ENCODE measurements at regions not wholly inside any gene's neighbourhood (a gene's known extent, or its start where the extent isn't known, plus 50 kb on each side); places are given as distances from the start of the nearest gene placed in this dataset.
"Not testable (repeated sequence)": the region's sequence is repeated elsewhere in the genome, so short reads cannot be mapped to it uniquely, and the experiment has no call there.

GRCh38 chr22:22368516-22368915, 123.9 kb downstream of the VPREB1 start:
- no peak overlapping the region for H3K27ac ChIP-seq
- TF ChIP-seq CTCF (IDR thresholded peaks at IDR 0.05), result no peak
- no peak for TF ChIP-seq POLR2A (IDR thresholded peaks at IDR 0.05)
- no peak overlapping the region for H3K4me3 ChIP-seq
- no peak for DNase-seq
- H3K4me1 ChIP-seq (replicated peaks in 1 of 2), result peaks cover 7 to 11% of the 10 kb centered on the region in 2 donors
- 65 to 90% (median 79%) methylated on average over 2 of the region's 2 CpGs for WGBS, 4 donors
- no peaks in the 10 kb centered on the region for H3K36me3 ChIP-seq (replicated peaks in 1 of 2)
- intact Hi-C loops (cut with DNase I), result no loop called here
- no peaks in the 10 kb centered on the region for H3K27me3 ChIP-seq
- no peaks in the 10 kb centered on the region for H3K9me3 ChIP-seq (replicated peaks in 1 of 3)

GRCh38 chr22:22369219-22369963, 124.8 kb downstream of the VPREB1 start:
- H3K27me3 ChIP-seq; H3K27ac ChIP-seq; intact Hi-C loops (cut with DNase I); H3K9me3 ChIP-seq (replicated peaks in 1 of 3); H3K4me3 ChIP-seq; H3K36me3 ChIP-seq (replicated peaks in 1 of 2); DNase-seq: not testable (repeated sequence)
- 50 to 61% (median 56%) methylated on average over 2 of the region's 2 CpGs; no CpG with 5 or more reads in 1 of the 4 donors for WGBS, 4 donors
- peaks cover 7 to 11% of the 10 kb centered on the region in 2 donors for H3K4me1 ChIP-seq (replicated peaks in 1 of 2)

GRCh38 chr22:22369964-22370270, 125.3 kb downstream of the VPREB1 start:
- no peak overlapping the region for H3K4me3 ChIP-seq
- 68 to 82% (median 72%) methylated on average over 4 of the region's 4 CpGs for WGBS, 4 donors
- peaks cover 7 to 11% of the 10 kb centered on the region in 2 donors for H3K4me1 ChIP-seq (replicated peaks in 1 of 2)
- TF ChIP-seq CTCF (IDR thresholded peaks at IDR 0.05) (no peak), POLR2A (IDR thresholded peaks at IDR 0.05) (no peak)
- H3K36me3 ChIP-seq (replicated peaks in 1 of 2), result no peaks in the 10 kb centered on the region
- H3K9me3 ChIP-seq (replicated peaks in 1 of 3), result no peaks in the 10 kb centered on the region
- no peaks in the 10 kb centered on the region for H3K27me3 ChIP-seq
- intact Hi-C loops (cut with DNase I), result no loop called here
- no peak overlapping the region for H3K27ac ChIP-seq
- DNase-seq, result peak in 1 of 7 donors; percentile 13

- H3K27me3 ChIP-seq, result no peaks in the 10 kb centered on the region
- H3K36me3 ChIP-seq (replicated peaks in 1 of 2), result no peaks in the 10 kb centered on the region
- TF ChIP-seq POLR2A (IDR thresholded peaks at IDR 0.05), result no peak
- TF ChIP-seq CTCF (IDR thresholded peaks at IDR 0.05), result peak in 2 of 6 experiments; percentile 8 to 16
- peaks cover 7 to 11% of the 10 kb centered on the region in 2 donors for H3K4me1 ChIP-seq (replicated peaks in 1 of 2)
- no peak overlapping the region for H3K4me3 ChIP-seq
- WGBS, 4 donors, result 17 to 32% (median 18%) methylated on average over 2 of the region's 2 CpGs; no CpG with 5 or more reads in 1 of the 4 donors
- H3K27ac ChIP-seq, result peak overlapping the region in 2 of 5 donors; percentile 57 to 64
- intact Hi-C loops (cut with DNase I), result no loop called here
- peak; percentile 29 to 68 (median 34) for DNase-seq
- H3K9me3 ChIP-seq (replicated peaks in 1 of 3), result no peaks in the 10 kb centered on the region
These were observed 126.5 kb downstream of the VPREB1 start for GRCh38 chr22:22371031-22371541.

- WGBS, 4 donors, result 71 to 88% (median 80%) methylated on average over 6 of the region's 6 CpGs
- H3K9me3 ChIP-seq (replicated peaks in 1 of 3), result no peaks in the 10 kb centered on the region
- DNase-seq, result no peak
- no peak overlapping the region for H3K4me3 ChIP-seq
- TF ChIP-seq CTCF (IDR thresholded peaks at IDR 0.05) (no peak), POLR2A (IDR thresholded peaks at IDR 0.05) (no peak)
- H3K27me3 ChIP-seq, result no peaks in the 10 kb centered on the region
- H3K36me3 ChIP-seq (replicated peaks in 1 of 2), result no peaks in the 10 kb centered on the region
- no peak overlapping the region for H3K27ac ChIP-seq
- intact Hi-C loops (cut with DNase I), result no loop called here
- H3K4me1 ChIP-seq (replicated peaks in 1 of 2), result peaks cover 7 to 11% of the 10 kb centered on the region in 2 donors
These were observed 127.5 kb downstream of the VPREB1 start for GRCh38 chr22:22372086-22372485.

All from adrenal gland (tissue), 9 donors.